ENCODE measurements at regions not wholly inside any gene's neighbourhood (a gene's known extent, or its start where the extent isn't known, plus 50 kb on each side); places are given as distances from the start of the nearest gene placed in this dataset.

DNA sequence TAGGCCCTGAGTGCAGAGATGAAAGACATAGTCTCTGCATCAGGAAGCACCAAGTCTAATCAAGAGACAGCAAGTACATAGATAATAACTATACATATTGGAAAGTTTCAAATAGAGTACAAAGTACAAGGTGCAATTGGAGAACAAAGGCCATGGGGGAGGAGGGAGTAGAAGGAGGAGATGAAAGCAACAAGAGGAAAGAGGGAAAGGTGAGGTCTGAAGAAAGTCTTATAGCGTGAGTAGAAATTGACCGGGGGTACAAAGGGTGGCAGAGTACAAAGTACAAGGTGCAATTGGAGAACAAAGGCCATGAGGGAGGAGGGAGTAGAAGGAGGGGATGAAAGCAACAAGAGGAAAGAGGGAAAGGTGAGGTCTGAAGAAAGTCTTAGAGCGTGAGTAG is 244.2 kb upstream of the JUN start:
- DNase-seq = no peak

DNA sequence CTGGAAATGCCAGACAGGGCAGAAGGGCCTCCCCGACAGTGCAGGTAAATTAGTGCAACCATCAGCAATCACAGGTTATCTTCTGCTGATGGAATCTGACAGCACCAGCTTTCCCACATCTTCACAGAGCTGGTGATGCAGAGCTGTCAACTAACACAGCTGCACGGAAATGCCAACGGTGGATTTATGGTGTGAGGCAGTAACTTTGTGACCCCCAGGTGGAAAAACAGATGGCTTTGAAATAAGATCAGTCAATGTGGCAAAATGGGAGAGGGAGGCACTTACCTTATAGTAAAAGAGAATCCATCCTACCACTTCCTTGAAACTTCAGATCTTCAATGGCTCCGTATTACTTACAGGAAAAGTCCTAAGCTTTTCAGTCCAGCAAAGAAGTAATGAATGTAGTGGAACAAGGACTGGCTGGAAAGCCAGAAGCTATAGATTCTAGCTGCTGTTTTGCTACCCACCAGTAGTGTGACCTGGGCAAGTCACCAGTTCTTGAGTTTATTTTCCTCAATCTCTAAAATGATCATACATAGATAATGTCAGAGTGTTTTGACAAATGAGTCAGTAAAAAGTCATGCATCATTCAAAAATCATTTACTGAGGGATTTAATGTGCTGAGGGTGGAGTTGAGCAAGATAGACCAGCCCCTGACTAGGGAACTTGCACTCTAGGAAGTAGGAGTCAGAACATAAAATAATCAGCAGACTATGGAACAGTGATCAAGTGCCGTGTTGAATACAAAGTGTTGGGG is 245.7 kb upstream of the JUN start:
- no peak for DNase-seq

DNA sequence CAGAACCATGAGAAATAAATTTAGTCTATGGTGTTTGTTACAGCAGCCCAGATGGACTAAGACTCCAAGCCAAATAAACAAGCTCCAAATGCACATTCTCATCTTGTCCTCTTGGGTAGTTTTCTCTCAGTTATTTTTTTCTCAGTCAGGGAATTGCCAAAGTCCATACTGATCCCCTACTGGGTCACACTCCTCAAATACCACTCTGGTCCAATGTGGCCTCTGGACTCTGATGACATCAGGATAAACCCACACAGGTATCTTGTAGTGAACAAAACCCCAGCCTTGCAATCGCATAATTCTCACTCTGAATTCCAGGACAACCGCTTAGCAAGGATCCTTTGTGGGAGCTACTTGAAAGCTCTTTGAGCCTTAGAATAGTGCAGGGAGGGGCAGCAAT is 248.4 kb upstream of the JUN start:
- DNase-seq = no peak

DNA sequence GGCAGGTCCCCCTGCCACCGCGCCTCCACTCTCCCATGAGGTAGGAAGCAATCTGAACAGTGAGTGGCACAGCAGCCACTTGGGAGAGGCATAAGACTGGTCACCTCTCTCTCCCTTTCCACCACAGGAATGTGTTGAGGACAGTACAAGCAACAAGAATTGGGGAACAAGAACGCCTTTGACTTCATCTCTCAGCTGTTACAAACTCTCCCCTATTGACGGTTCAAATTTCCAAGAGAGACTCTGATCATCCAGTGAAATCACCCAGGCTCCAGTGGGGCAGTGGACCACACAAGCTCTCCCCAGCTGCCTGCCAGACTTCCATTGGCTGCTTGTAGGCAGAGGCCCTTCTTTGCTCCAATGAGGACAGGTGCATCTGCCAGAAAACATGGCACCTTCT is 249.9 kb upstream of the JUN start:
- DNase-seq = no peak

DNA sequence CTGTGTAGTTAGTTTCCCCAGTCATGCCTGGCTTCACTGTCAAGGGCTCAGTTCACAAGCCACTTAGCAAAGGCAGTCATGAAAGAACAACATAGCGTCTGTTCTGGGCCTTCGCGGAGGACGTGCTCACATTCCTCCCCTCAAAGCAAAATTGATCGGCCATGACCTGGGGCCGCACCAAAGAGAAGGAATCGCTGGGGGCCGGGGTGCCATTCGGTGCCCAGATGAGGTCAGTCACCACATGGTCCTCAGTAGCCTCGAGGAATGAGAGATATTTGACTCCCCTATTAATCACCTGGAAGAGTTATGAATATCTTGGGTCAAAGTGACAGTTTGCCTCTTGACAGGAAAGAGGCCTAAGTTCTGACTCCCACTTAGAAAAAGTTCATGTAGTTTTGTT is 251.1 kb upstream of the JUN start:
- no peak for DNase-seq

DNA sequence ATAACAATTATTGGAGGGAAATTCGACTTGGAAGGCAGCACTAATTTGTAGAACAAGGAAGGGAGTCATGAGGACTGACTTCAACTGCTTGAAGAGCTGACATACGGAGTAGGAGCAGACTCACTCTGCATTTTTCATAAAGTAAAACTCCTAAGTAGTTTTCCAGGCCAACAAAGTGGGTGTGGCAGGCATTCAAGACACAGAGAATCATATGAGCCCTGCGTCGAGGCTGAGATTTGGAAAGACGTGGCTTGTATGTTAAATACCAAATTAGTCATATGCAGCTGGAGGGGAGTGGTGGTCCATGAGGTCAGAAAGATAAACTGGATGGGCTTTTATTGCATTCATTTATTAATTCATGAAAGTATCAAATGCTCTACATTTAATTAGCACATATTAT is 255.7 kb upstream of the JUN start:
- DNase-seq = no peak

DNA sequence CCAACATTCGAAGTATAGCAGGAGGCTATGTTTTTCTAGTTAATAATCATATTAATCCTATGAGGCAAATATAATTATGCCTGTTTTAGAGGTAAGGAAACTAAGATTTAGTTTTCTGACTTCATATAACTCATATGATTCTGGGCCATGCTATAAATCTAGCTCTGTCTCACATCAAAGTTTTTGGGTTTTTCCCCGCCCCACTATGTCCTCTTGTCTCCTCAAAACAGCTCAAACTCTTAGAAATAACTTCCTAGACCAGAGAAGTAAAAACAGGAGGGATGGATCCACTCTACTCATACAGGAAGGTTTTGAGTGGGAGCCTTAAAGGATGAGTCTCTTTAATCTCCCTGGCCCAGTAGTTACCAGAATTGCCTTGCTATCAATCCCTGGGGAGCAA is 256.4 kb upstream of the FGGY start:
- DNase-seq = no peak

DNA sequence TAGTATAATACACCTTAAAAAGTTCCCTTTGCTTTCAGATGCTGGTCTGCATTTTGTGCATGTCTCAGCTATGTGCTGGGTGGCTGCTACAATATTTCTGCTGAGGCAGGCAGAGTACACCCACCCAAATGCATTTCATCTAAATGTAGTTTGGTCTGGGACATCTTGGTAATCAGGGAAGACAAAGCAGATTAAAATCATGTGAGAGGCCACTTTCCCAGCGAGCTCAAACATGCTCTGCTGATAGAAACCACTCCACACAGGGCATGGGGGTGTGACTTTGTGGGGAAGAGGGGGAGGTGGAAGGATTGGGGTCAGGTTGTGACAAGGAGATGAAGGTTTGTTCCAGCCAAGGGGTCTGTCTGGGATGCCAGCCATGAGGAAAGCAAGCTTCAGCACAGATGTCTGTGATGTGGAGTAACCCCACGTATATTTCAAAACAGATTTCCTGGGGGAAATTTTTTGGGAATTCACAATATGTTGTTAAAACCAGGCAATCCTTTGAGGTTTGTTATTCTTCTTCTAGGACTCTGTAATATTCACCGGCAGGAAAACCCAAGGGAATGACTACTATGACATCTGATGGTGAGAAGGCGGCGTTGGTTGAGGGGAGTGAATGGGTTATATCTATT is 255.1 kb upstream of the FGGY start:
- no peak for DNase-seq

DNA sequence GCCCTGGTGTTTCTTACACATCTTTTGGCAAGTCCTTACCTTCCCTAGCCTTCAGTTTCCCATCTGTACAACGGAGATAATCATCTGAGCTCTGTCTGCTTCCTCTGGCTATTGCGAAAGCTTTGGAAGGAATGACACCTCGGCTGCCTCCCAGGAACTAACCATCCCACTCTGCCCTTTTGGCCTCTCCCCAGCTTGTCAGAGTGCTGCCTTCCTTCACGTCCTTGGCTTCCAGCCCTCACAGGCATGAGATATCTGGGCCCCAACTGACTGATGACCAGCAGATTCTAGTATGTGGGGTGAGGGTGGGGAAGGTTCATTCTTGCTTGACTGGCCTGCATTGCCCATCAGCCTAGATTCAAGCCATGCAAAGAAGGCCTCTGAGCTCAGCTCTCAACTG is 253.1 kb upstream of the FGGY start:
- no peak for DNase-seq

DNA sequence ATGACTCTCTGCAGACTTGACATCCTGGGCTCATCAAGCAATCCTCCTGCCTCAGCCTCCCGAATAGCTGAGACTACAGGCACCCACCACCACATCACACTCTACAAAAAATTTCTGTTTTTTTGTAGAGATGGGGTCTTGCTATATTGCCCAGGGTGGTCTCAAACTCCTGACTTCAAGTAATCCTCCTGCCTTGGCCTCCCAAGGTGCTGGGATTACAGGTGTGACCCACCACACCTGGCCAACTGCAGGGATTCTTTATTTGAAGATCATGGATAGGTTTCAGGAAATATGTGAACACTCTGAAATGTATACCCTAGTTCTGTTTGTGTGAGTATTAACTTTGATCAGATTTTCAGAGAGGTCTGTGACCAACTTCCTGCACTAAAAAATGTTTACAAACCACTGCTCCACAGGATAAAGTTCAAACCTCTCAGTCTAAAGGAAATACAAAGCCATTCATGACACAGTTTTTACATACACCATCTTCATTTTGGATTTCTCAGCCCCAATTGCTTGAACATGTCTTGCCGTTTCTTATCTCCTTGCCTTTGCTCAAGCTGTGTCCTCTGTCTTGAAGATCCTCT is 252.3 kb upstream of the FGGY start:
- DNase-seq = no peak

DNA sequence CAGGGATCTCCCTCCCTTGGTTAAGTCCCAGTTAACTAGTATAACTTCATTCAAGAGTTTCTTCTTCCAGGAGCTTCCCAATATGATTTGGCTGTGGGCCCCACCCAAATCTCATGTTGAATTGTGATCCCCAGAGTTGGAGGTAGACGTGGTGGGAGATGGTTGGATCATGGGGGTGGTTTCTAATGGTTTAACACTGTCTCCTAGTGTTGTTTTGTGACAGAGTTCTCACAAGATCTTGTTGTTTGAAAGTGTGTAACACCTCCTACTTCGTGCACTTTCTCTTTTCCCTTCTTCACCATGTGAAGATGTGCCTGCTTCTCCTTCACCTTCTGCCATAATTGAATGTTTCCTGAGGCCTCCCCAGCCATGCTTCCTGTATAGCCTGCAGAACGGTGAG is 251.8 kb upstream of the FGGY start:
- no peak for DNase-seq

DNA sequence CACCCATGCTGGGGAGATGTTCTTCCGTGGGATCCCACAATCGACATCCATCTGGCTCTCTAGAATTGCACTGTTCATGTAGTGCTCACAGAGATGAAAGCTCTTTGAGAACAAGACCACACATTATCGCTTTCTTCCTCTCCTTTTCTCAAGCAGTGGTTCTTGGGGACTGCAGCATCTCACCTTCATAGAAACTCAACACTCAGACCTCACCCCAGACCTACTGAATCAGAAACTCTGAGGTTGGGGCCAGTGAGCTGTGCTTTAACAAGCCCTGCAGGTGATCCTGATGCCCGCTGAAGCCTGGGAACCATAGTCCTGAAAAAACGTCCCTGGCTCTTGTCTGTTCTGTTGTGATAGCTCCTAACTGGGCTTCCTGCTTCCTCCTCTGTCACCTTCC is 251.3 kb upstream of the FGGY start:
- no peak for DNase-seq

DNA sequence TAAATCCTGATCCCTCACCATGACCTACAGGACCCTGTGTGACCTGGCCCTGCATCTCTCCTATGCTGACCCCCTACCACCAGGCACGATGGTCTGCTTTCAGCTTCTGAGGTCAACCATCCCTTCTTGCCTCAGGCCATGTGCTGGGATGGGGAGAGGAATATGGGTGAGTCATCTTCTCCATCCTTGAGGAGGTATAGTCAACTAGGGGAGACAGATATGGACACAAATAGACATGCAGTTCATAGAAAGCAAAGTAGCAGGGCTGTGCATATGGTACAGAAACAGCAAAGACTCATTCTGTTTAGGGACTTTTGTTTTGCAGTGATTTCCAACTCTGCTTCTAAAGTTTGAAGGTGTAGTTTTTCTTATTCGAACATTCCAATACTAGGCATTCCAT is 250.8 kb upstream of the FGGY start:
- no peak for DNase-seq

DNA sequence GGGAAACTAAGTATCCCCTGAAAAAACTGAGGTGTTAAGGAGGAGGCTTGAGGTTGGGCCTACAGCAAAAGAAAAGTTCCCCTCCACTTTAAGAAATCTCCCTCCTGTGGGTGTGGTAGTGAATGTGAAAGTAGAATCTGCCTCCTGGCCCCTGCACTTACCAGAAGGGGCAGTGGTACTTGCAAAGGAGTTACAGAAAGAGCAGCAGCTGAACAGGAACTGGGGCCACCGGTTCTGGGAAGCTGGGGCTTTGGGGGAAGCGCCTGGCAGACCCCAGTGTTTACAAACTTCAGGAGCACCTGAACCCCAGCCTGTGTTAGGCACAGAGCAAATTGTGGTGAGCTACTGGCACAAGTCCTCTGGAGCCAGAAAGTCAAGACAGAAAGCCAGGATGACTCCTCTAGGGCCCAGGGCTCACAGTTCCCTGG is 250.2 kb upstream of the FGGY start:
- DNase-seq = no peak

DNA sequence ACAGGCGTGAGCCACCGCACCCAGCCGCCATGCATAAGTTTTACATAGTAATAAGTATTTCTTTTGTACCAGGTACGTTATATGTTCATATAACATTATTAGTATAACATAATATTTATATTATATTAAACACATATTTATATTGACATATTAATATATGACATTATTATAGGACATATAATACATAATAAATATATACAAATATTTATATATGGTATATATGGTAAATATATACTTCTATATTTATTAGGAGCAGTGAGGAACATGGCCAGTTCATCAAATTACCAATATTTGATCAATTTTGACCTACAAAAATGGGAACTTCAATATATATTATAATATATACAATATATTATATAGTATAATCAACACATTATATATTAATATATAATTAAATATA is 245.9 kb upstream of the FGGY start:
- no peak for DNase-seq

DNA sequence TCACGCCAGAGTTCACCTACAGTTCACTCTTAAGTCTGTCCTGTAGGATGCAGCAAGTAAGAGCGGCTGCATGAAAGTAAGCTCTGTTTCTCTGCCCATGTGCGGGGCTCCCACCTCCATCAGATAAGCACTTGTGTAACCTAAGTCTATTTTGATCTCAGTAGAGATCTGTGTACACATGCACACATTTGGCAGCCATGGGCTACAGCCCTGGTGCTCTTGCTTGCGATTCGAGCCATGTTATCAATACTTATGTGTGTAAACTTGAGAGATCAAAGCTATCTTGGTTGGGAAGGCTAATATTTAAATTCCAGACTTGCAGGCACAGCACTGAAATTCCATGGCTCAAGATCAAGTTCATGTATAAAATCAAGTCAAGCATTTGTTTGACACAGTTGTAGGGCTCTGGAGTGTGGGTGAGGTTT is 244.7 kb upstream of the FGGY start:
- DNase-seq = no peak

DNA sequence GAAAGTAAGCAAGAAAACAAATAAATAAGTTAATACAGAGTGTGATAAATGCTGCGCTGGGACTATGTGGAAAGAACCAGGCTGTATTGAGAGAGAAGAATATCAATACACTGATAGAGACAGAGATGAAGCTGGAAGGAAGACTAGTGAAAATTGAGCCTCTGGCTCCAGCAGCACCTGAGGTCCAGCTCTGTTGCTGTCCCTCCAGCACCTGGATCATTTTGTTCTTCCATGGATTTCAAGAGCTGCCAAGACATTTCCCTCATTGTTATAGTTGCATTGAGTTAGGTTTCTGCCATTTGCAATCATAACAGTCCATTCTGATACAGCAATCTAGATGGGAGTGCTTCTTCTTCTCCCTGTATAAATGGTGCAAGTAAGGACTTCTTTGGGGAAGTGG is 242.7 kb upstream of the FGGY start:
- DNase-seq = no peak

DNA sequence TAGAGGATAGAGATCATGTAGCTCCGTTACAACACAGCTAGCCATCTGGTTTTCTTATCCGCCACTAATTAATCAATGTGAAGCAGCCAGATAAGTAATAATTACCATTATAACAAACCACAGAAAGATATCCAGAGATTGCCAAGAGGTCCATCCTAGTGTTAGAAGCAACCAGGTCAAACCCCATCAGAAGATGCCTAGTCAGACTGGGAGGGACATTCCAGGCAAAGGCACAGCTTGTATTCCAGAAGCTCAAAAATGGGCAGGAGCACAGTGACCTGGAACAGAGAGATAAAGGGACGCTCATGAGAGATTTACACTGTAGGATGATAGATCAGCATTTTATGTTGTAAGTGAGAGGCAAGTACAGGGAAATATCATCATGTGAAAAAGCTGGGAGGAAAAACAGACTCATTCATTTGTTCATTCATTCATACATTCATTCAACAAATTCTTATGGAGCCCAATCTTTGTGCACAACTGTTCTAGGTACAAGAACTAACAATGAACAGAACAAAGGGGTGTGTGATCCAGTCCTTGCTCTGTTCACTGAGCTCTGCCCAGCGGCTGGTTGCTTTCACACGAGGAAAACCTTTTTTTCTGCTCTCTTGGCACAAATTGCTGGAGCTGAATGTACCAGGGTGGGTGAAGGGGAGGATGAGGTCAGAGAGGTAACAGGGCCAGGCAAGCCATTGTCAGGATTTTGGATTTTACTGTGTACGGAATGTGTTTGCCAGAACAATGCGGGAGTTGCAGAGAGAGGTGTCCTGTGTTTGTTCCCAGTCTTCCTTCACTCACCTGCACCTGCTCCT is 240.8 kb upstream of the FGGY start:
- DNase-seq = no peak

DNA sequence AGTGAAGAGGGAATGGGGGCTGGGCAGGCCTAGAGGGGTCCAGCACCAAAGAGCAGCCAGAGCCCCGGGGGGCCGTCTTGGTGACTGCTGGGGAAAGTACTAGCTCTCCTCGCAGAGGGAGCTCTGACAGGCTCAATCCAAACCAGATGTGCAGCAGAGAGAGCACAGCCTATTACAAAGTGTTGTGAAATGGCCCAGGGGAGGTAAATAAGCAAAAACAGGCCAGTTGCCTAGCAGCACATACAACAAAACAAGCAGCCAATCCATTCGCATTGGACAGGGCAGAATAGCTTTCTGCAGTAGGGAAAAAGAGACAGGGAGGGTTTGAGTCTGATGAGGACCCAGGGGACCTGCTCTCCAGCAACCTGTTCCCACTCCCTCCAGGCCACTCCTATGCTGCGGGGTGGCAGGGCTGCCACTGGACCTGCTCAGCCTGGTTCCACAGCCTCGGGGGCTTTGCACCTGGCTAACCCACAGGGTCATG is 239.6 kb upstream of the FGGY start:
- DNase-seq = no peak

DNA sequence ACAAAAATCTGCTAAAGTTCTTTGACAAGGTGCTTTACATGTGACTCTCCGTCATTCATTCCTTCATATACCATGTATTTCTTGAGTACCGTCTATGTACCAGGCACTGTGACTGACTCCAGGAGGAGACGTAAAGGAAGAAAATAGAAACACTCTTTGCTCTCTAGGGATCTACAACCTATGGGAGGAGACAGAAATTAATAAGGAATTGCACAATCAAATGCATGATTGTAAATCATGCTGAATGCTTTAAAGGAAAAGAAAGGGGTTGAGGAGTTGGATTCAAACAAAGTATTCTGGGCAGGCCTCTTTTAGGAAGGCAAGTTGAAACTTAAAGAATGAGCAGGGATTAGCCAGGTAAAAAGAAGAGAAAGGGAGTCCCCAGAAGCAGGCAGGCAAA is 239.1 kb upstream of the FGGY start:
- no peak for DNase-seq

DNA sequence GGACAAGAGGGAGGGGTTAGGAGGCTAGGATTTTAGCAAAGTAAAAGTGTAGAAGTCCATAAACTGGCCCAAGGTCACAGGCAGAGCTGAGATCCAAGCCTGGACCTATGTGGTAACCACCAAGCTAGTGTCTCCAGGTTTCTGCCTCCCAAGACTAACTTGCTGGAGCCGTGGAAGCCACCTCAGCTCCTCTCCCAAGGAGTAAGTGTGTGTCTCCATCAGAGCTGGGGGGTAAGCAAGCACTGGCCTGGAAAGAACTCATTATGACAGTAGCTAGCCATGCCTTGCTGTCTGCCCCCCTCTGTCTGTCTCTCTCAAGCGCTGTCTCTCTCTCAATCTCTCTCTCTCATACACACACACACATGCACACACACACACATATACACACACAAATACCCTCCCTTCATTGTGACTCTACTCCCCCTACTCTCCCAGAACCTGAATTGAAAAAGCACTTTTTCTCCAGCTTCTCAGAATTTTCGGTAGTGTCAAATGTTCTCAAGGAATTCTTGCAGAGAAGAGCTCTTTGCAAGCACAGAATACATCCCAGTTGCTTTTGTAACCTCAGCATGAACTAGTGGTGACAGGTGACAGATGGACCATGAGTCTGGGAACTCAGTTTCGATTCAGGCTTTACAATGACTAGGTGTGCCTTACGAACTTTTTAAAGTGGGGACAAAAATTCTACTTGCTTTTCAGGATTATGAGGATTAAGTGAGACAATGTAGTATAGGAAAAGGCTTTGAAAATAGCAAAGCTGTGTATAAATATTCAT is 238.0 kb upstream of the FGGY start:
- DNase-seq = no peak

DNA sequence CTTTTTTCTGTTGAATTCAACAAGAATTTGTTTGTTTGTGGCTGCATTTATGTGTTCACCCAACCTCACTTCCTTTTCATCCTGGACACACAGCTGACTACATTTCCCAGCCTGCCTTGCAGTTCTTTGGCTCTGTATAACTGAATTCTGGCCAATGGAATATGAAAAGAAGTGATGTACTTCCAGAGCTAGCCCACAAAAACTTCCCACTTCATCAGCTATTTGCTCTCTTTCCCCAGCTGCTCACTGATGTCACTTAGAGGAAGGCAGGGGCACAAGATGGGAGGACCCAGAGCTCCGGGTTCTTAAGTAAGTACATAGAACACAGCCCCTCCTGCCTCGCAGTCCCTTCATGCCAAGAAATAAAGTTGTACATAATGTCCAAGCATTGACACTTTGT is 235.0 kb upstream of the FGGY start:
- DNase-seq = no peak
